ENCODE measurements at regions not wholly inside any gene's neighbourhood (a gene's known extent, or its start where the extent isn't known, plus 50 kb on each side); places are given as distances from the start of the nearest gene placed in this dataset.

- H3K4me3 ChIP-seq (IDR thresholded peaks at IDR 0.05; ENCODE audit: insufficient read depth, low read depth, low read length): no peak overlapping the region
- H3K4me2 ChIP-seq: no peak overlapping the region
- no peak overlapping the region for H3K27ac ChIP-seq
- no peaks in the 10 kb centered on the region for H3K27me3 ChIP-seq (ENCODE audit: insufficient read depth, low read depth)
- no peak for TF ChIP-seq CTCF (conservative IDR thresholded peaks at IDR 0.05; ENCODE audit: low read depth, low read length)
- no peaks in the 10 kb centered on the region for H3K79me2 ChIP-seq (ENCODE audit: insufficient read depth, low read depth)
- H3K9ac ChIP-seq: no peak overlapping the region
- no peaks in the 10 kb centered on the region for H4K20me1 ChIP-seq (ENCODE audit: insufficient read depth)
- H3K4me1 ChIP-seq (ENCODE audit: low read depth, poor library complexity, severe bottlenecking): no peaks in the 10 kb centered on the region
- H3K36me3 ChIP-seq (ENCODE audit: insufficient read depth): no peaks in the 10 kb centered on the region
- no peak overlapping the region for H2AFZ ChIP-seq (ENCODE audit: low read depth)
These were observed 74.6 kb upstream of the SPATA12 start for GRCh38 chr3:56985878-56986277.

GRCh38 chr3:56985460-56985859 lies 75.0 kb upstream of the SPATA12 start:
- Histone ChIP-seq H3K36me3 (ENCODE audit: insufficient read depth) (no peaks in the 10 kb centered on the region), H2AFZ (ENCODE audit: low read depth) (no peak overlapping the region), H3K27ac (no peak overlapping the region), H3K79me2 (ENCODE audit: insufficient read depth, low read depth) (no peaks in the 10 kb centered on the region), H3K27me3 (ENCODE audit: insufficient read depth, low read depth) (no peaks in the 10 kb centered on the region), H3K9ac (no peak overlapping the region), H3K4me2 (no peak overlapping the region), H3K4me1 (ENCODE audit: low read depth, poor library complexity, severe bottlenecking) (no peaks in the 10 kb centered on the region), H4K20me1 (ENCODE audit: insufficient read depth) (no peaks in the 10 kb centered on the region), H3K4me3 (IDR thresholded peaks at IDR 0.05; ENCODE audit: insufficient read depth, low read depth, low read length) (no peak overlapping the region)
- TF ChIP-seq CTCF (conservative IDR thresholded peaks at IDR 0.05; ENCODE audit: low read depth, low read length): no peak

- Histone ChIP-seq H3K4me1 (ENCODE audit: low read depth, poor library complexity, severe bottlenecking) (no peaks in the 10 kb centered on the region), H3K9ac (no peak overlapping the region), H3K4me3 (IDR thresholded peaks at IDR 0.05; ENCODE audit: insufficient read depth, low read depth, low read length) (no peak overlapping the region), H3K79me2 (ENCODE audit: insufficient read depth, low read depth) (no peaks in the 10 kb centered on the region), H3K36me3 (ENCODE audit: insufficient read depth) (no peaks in the 10 kb centered on the region), H3K27me3 (ENCODE audit: insufficient read depth, low read depth) (no peaks in the 10 kb centered on the region), H3K27ac (no peak overlapping the region), H4K20me1 (ENCODE audit: insufficient read depth) (no peaks in the 10 kb centered on the region), H2AFZ (ENCODE audit: low read depth) (no peak overlapping the region), H3K4me2 (no peak overlapping the region)
- TF ChIP-seq CTCF (conservative IDR thresholded peaks at IDR 0.05; ENCODE audit: low read depth, low read length): no peak
These were observed 77.0 kb upstream of the SPATA12 start for GRCh38 chr3:56983427-56983826.

GRCh38 chr3:56981445-56982230 lies 78.8 kb upstream of the SPATA12 start:
- H4K20me1 ChIP-seq (ENCODE audit: insufficient read depth): no peaks in the 10 kb centered on the region
- H3K36me3 ChIP-seq (ENCODE audit: insufficient read depth): no peaks in the 10 kb centered on the region
- H3K4me2 ChIP-seq: no peak overlapping the region
- H3K27me3 ChIP-seq (ENCODE audit: insufficient read depth, low read depth): no peaks in the 10 kb centered on the region
- no peaks in the 10 kb centered on the region for H3K4me1 ChIP-seq (ENCODE audit: low read depth, poor library complexity, severe bottlenecking)
- no peaks in the 10 kb centered on the region for H3K79me2 ChIP-seq (ENCODE audit: insufficient read depth, low read depth)
- TF ChIP-seq CTCF (conservative IDR thresholded peaks at IDR 0.05; ENCODE audit: low read depth, low read length): no peak
- H2AFZ ChIP-seq (ENCODE audit: low read depth): no peak overlapping the region
- H3K4me3 ChIP-seq (IDR thresholded peaks at IDR 0.05; ENCODE audit: insufficient read depth, low read depth, low read length): no peak overlapping the region
- H3K27ac ChIP-seq: no peak overlapping the region
- no peak overlapping the region for H3K9ac ChIP-seq

Measured in KMS-11 (cell line).